ENCODE measurements at regions not wholly inside any gene's neighbourhood (a gene's known extent, or its start where the extent isn't known, plus 50 kb on each side); places are given as distances from the start of the nearest gene placed in this dataset.

DNA sequence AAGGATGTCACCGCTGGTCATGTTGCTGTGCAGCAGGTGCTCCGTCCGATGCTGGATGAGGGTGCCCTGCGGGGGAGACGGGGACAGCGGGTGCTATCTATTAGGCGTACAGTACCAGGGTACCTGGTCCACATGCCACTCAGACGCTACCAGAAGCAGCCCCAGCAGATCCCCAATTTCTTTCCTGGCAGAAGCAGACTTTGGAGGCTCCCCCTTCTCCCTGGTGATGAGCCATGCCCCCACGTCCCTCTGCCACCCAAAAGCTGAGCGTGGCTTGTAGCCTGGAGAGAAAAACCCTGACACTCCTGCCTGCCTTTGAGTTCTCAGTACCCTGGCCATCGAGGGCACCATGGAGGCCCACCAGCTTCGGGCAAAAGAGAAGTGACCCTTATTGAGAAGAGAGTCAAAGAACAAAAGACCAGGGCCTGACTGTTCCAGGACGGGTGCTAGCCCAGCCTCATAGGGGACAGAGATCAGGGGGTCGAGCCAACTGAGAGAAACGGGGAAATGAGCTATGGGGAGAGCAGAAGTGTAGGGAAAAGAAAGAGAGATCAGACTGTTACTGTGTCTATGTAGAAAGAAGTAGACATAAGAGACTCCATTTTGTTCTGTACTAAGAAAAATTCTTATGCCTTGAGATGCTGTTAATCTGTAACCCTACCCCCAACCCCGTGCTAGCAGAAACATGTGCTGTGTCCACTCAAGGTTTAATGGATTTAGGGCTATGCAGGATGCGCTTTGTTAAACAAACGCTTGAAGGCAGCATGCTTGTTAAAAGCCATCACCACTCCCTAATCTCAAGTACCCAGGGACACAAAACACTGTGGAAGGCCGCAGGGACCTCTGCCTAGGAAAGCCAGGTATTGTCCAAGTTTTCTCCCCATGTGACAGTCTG lies 62.0 kb upstream of the ZNF354B start (continued):
- no peak for TF ChIP-seq ZNF274 (IDR thresholded peaks at IDR 0.05; ENCODE audit: borderline replicate concordance, extremely low read depth, low read length)
- no peak for TF ChIP-seq KDM1A (IDR thresholded peaks at IDR 0.05; ENCODE audit: borderline replicate concordance, low read length)
- no peak for TF ChIP-seq JUN (IDR thresholded peaks at IDR 0.05; ENCODE audit: low read depth, low read length)

Data from H1 (cell line).